Mesenchymal stem cell (in vitro differentiated cells and primary cell): ENCODE measurements at regions not wholly inside any gene's neighbourhood (a gene's known extent, or its start where the extent isn't known, plus 50 kb on each side); places are given as distances from the start of the nearest gene placed in this dataset.

Source experiments
- DNase-seq: peaks from one replicate; pipeline ENCODE4 v3.0.0-alpha.2; 2013
- H2AFZ ChIP-seq: one replicate; pipeline ENCODE4 v1.6.1; 2013; ENCODE audit warnings: low read depth, mild to moderate bottlenecking, control low read depth, inconsistent platforms, low read length, moderate library complexity
- H2AK5ac ChIP-seq: 2 replicates; pipeline ENCODE4 v1.6.1; 2013; ENCODE audit warnings: low read length, moderate library complexity, mild to moderate bottlenecking, inconsistent platforms; ENCODE audit not compliant: severe bottlenecking
- H2BK120ac ChIP-seq: one replicate; pipeline ENCODE4 v1.6.1; 2013; ENCODE audit warnings: low read depth, mild to moderate bottlenecking, inconsistent platforms, low read length, moderate library complexity
- H2BK12ac ChIP-seq, 2 experiments: one replicate each; pipeline ENCODE4 v1.6.1; 2013; ENCODE audit warnings: inconsistent platforms in 2 of 2, low read length in 2 of 2, mild to moderate bottlenecking in 2 of 2, moderate library complexity in 2 of 2, control low read depth in 1 of 2
- H2BK15ac ChIP-seq: one replicate; pipeline ENCODE4 v1.6.1; 2013; ENCODE audit warnings: mild to moderate bottlenecking, low read depth, inconsistent platforms; ENCODE audit not compliant: poor library complexity, severe bottlenecking
- H2BK5ac ChIP-seq: 2 replicates; pipeline ENCODE4 v1.6.1; 2013; ENCODE audit warnings: low read depth, mild to moderate bottlenecking, low read length, control low read depth, inconsistent platforms; ENCODE audit not compliant: poor library complexity, severe bottlenecking
- H3K14ac ChIP-seq, 2 experiments: one replicate each; pipeline ENCODE4 v1.6.1; 2013; ENCODE audit warnings: inconsistent platforms in 2 of 2, low read length in 2 of 2, control low read depth in 1 of 2, mild to moderate bottlenecking in 1 of 2, moderate library complexity in 1 of 2
- H3K18ac ChIP-seq, 2 experiments: one replicate each; pipeline ENCODE4 v1.6.1; 2013; ENCODE audit warnings: inconsistent platforms in 2 of 2, low read length in 2 of 2, control low read depth in 1 of 2, low read depth in 1 of 2, mild to moderate bottlenecking in 1 of 2
- H3K23ac ChIP-seq, 2 experiments: one replicate each; pipeline ENCODE4 v1.6.1; 2013; ENCODE audit warnings: inconsistent platforms in 2 of 2, low read length in 2 of 2, mild to moderate bottlenecking in 2 of 2, moderate library complexity in 2 of 2, control low read depth in 1 of 2
- H3K27ac ChIP-seq: 2 replicates; pipeline ENCODE4 v1.5.1; 2013; ENCODE audit warnings: mild to moderate bottlenecking, moderate library complexity, low read length, control low read depth, inconsistent platforms; ENCODE audit not compliant: poor library complexity, severe bottlenecking
- H3K27me3 ChIP-seq, 2 experiments: 2 replicates each; pipeline versions ENCODE4 v1.6.1 to v1.7.0; 2013; ENCODE audit warnings: low read length in 2 of 2, mild to moderate bottlenecking in 2 of 2, moderate library complexity in 2 of 2, control low read depth in 1 of 2, inconsistent platforms in 1 of 2; ENCODE audit not compliant: control insufficient read depth in 1 of 2, insufficient read depth in 1 of 2
- H3K36me3 ChIP-seq, 2 experiments: 2 replicates each; pipeline versions ENCODE4 v1.6.1 to v1.7.0; 2013; ENCODE audit warnings: low read length in 2 of 2, control low read depth in 1 of 2, inconsistent platforms in 1 of 2, low read depth in 1 of 2, mild to moderate bottlenecking in 1 of 2; ENCODE audit not compliant: insufficient read depth in 2 of 2, control insufficient read depth in 1 of 2
- H3K4ac ChIP-seq, 2 experiments: one replicate each; pipeline ENCODE4 v1.6.1; 2013; ENCODE audit warnings: inconsistent platforms in 2 of 2, low read length in 2 of 2, mild to moderate bottlenecking in 2 of 2, moderate library complexity in 2 of 2, control low read depth in 1 of 2, low read depth in 1 of 2
- H3K4me1 ChIP-seq: 2 replicates; pipeline ENCODE4 v1.6.1; 2013; ENCODE audit warnings: low read depth, low read length, control low read depth; ENCODE audit not compliant: control insufficient read depth, insufficient read depth
- H3K4me2 ChIP-seq: 2 replicates; pipeline ENCODE4 v1.6.1; 2013; ENCODE audit warnings: low read length, mild to moderate bottlenecking, inconsistent platforms; ENCODE audit not compliant: poor library complexity, severe bottlenecking
- H3K4me3 ChIP-seq, 2 experiments: 2 replicates each; pipeline versions ENCODE4 v1.5.1 to v1.7.0; 2013; ENCODE audit warnings: low read length in 2 of 2, mild to moderate bottlenecking in 2 of 2, control low read depth in 1 of 2, low read depth in 1 of 2; ENCODE audit not compliant: insufficient read depth in 1 of 2
- H3K79me1 ChIP-seq: replicated peaks from 2 replicates; pipeline ENCODE4 v1.6.1; 2013; ENCODE audit warnings: mild to moderate bottlenecking, control low read depth, low read length, inconsistent platforms; ENCODE audit not compliant: poor library complexity, severe bottlenecking
- H3K9ac ChIP-seq: 2 replicates; pipeline ENCODE4 v1.7.0; 2013; ENCODE audit warnings: mild to moderate bottlenecking, low read length, moderate library complexity
- H3K9me3 ChIP-seq: 2 replicates; pipeline ENCODE4 v1.7.0; 2013; ENCODE audit warnings: mild to moderate bottlenecking, low read length; ENCODE audit not compliant: control insufficient read depth
- H4K8ac ChIP-seq: one replicate; pipeline ENCODE4 v1.6.1; 2013; ENCODE audit warnings: inconsistent platforms, mild to moderate bottlenecking, low read length, moderate library complexity
- H4K91ac ChIP-seq: one replicate; pipeline ENCODE4 v1.6.1; 2013; ENCODE audit warnings: mild to moderate bottlenecking, low read length, inconsistent platforms
- WGBS: methylation state at CpG from one replicate; pipeline ENCODE4 v1.1.7; 2013; ENCODE audit warnings: mixed read lengths; 5-methylcytosine and 5-hydroxymethylcytosine counted together

DNA sequence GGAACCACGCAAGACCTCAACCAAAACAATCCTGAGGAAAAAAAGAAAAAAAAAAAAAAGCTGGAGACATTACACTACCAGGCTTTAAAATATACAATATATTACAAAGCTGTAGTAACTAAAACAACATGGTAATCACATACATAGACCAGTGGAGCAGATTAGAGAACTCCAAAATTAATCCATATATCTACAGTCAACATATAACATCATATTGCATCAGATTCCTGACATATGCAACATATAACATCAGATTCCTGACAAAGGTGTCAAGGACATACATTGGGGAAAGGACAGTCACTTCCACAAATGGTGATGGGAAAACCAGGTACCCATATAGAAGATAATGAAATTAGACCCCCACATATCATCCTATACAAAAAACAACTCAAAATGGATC, 145.8 kb downstream of the BTG1 start:
- no peak overlapping the region for H3K14ac ChIP-seq
- H3K27ac ChIP-seq = no peak overlapping the region
- H3K23ac ChIP-seq = no peak overlapping the region
- no peak overlapping the region for H3K4ac ChIP-seq
- H3K36me3 ChIP-seq = no peaks in the 10 kb centered on the region
- peaks cover 3% of the 10 kb centered on the region for H3K9me3 ChIP-seq
- H2AFZ ChIP-seq = no peak overlapping the region
- H3K79me1 ChIP-seq = no peaks in the 10 kb centered on the region
- H3K27me3 ChIP-seq = no peaks in the 10 kb centered on the region
- H2BK120ac ChIP-seq = no peak overlapping the region
- no peak overlapping the region for H2BK12ac ChIP-seq
- no peak overlapping the region for H3K4me2 ChIP-seq
- no peak overlapping the region for H3K4me3 ChIP-seq
- no peaks in the 10 kb centered on the region for H3K4me1 ChIP-seq
- H3K18ac ChIP-seq = no peak overlapping the region
- DNase-seq = no peak
- no peak overlapping the region for H2AK5ac ChIP-seq
- H2BK15ac ChIP-seq = no peak overlapping the region
- WGBS = 100% methylated on average over 1 of the region's 1 CpG
- H4K8ac ChIP-seq = no peak overlapping the region
- no peak overlapping the region for H4K91ac ChIP-seq
- no peak overlapping the region for H2BK5ac ChIP-seq
- no peak overlapping the region for H3K9ac ChIP-seq

DNA sequence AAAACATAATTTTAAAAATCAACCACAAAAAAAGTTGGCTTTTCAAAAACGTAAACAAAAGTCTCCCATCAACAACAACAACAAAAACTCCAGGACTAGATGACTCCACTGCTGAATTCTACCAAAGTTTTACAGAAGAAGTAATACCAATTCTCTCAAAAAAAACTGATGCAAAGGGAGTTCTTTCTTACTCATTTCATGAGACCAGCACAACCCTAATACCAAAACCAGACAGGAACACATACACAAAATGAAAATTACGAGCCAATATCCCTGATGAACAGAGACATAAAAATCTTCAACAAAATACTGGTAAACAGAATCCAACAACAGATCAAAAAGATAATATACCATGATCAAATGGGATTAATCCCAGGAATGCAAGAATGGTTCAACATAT, 147.3 kb downstream of the BTG1 start:
- no peak overlapping the region for H3K4ac ChIP-seq
- H2AFZ ChIP-seq = no peak overlapping the region
- no peak overlapping the region for H2AK5ac ChIP-seq
- peaks cover 3% of the 10 kb centered on the region for H3K9me3 ChIP-seq
- H2BK120ac ChIP-seq = no peak overlapping the region
- no peak overlapping the region for H3K18ac ChIP-seq
- no peaks in the 10 kb centered on the region for H3K79me1 ChIP-seq
- H3K27me3 ChIP-seq = no peaks in the 10 kb centered on the region
- no peak overlapping the region for H2BK5ac ChIP-seq
- no peak overlapping the region for H3K4me3 ChIP-seq
- H3K14ac ChIP-seq = no peak overlapping the region
- H3K27ac ChIP-seq = no peak overlapping the region
- no peak for DNase-seq
- no peak overlapping the region for H3K23ac ChIP-seq
- H4K8ac ChIP-seq = no peak overlapping the region
- no peak overlapping the region for H3K4me2 ChIP-seq
- no peak overlapping the region for H3K9ac ChIP-seq
- no peaks in the 10 kb centered on the region for H3K4me1 ChIP-seq
- no peaks in the 10 kb centered on the region for H3K36me3 ChIP-seq
- H2BK15ac ChIP-seq = no peak overlapping the region
- no peak overlapping the region for H4K91ac ChIP-seq
- H2BK12ac ChIP-seq = no peak overlapping the region
- 93% methylated on average over 2 of the region's 2 CpGs for WGBS

GRCh38 chr12:91994208-91994797, 151.3 kb downstream of the BTG1 start:
- H2AK5ac ChIP-seq = no peak overlapping the region
- H3K27ac ChIP-seq = no peak overlapping the region
- H4K8ac ChIP-seq = no peak overlapping the region
- no peak overlapping the region for H2AFZ ChIP-seq
- peaks cover 3% of the 10 kb centered on the region for H3K9me3 ChIP-seq
- H3K4me1 ChIP-seq = no peaks in the 10 kb centered on the region
- H3K14ac ChIP-seq = no peak overlapping the region
- no peak overlapping the region for H3K9ac ChIP-seq
- H3K36me3 ChIP-seq = no peaks in the 10 kb centered on the region
- no peak overlapping the region for H3K4me2 ChIP-seq
- H4K91ac ChIP-seq = no peak overlapping the region
- DNase-seq = no peak
- no peak overlapping the region for H2BK5ac ChIP-seq
- no peak overlapping the region for H3K4ac ChIP-seq
- H2BK12ac ChIP-seq = no peak overlapping the region
- 92% methylated on average over 4 of the region's 5 CpGs for WGBS
- H3K79me1 ChIP-seq = no peaks in the 10 kb centered on the region
- no peak overlapping the region for H3K18ac ChIP-seq
- H3K23ac ChIP-seq = no peak overlapping the region
- no peaks in the 10 kb centered on the region for H3K27me3 ChIP-seq
- no peak overlapping the region for H2BK15ac ChIP-seq
- H3K4me3 ChIP-seq = no peak overlapping the region
- H2BK120ac ChIP-seq = no peak overlapping the region

- Histone ChIP-seq H2BK15ac (no peak overlapping the region), H2BK12ac (no peak overlapping the region), H3K9ac (no peak overlapping the region), H2AK5ac (no peak overlapping the region), H3K4me1 (no peaks in the 10 kb centered on the region), H2BK120ac (no peak overlapping the region), H4K91ac (no peak overlapping the region), H3K36me3 (no peaks in the 10 kb centered on the region), H3K18ac (peak overlapping the region in 1 of 2 experiments; percentile 43), H4K8ac (no peak overlapping the region), H3K9me3 (peaks cover 3% of the 10 kb centered on the region), H2AFZ (no peak overlapping the region), H3K4me3 (no peak overlapping the region), H3K14ac (no peak overlapping the region), H3K27ac (no peak overlapping the region), H3K4ac (no peak overlapping the region), H3K79me1 (no peaks in the 10 kb centered on the region), H3K27me3 (no peaks in the 10 kb centered on the region), H2BK5ac (no peak overlapping the region), H3K23ac (no peak overlapping the region), H3K4me2 (no peak overlapping the region)
- WGBS = 93% methylated on average over 4 of the region's 6 CpGs
- DNase-seq = no peak
Observed at GRCh38 chr12:91993287-91994017, 152.2 kb downstream of the BTG1 start.
